GM19035 (cell line): ENCODE measurements at regions not wholly inside any gene's neighbourhood (a gene's known extent, or its start where the extent isn't known, plus 50 kb on each side); places are given as distances from the start of the nearest gene placed in this dataset.

Source experiments
- ATAC-seq: cut with Tn5 transposase; IDR thresholded peaks from one replicate; pipeline ENCODE4 v1.9.1; 2021; ENCODE audit not compliant: unreplicated experiment

GRCh38 chr2:128781166-128781565 lies 462.5 kb upstream of the HS6ST1 start:
- ATAC-seq: no peak

- no peak for ATAC-seq
These were observed 463.1 kb upstream of the HS6ST1 start for GRCh38 chr2:128781585-128782385.

GRCh38 chr2:128782411-128783192 lies 463.9 kb upstream of the HS6ST1 start:
- no peak for ATAC-seq

- no peak for ATAC-seq
These were observed 464.6 kb upstream of the HS6ST1 start for GRCh38 chr2:128783193-128783671.

GRCh38 chr2:128783896-128784295 lies 465.2 kb upstream of the HS6ST1 start:
- no peak for ATAC-seq

GRCh38 chr2:128784626-128785306 lies 466.1 kb upstream of the HS6ST1 start:
- ATAC-seq: no peak

- ATAC-seq: no peak
These were observed 467.6 kb upstream of the HS6ST1 start for GRCh38 chr2:128786316-128786715.

- no peak for ATAC-seq
These were observed 468.2 kb upstream of the HS6ST1 start for GRCh38 chr2:128786741-128787478.

- ATAC-seq: no peak
These were observed 468.9 kb upstream of the HS6ST1 start for GRCh38 chr2:128787616-128788015.

- ATAC-seq: no peak
These were observed 470.1 kb upstream of the HS6ST1 start for GRCh38 chr2:128788636-128789220.

- ATAC-seq: no peak
These were observed 470.6 kb upstream of the HS6ST1 start for GRCh38 chr2:128789221-128789620.

GRCh38 chr2:128789776-128790455 lies 471.2 kb upstream of the HS6ST1 start:
- no peak for ATAC-seq

GRCh38 chr2:128790541-128791001 lies 471.9 kb upstream of the HS6ST1 start:
- ATAC-seq: no peak

- no peak for ATAC-seq
These were observed 472.7 kb upstream of the HS6ST1 start for GRCh38 chr2:128791120-128791984.

GRCh38 chr2:128791985-128792320 lies 473.3 kb upstream of the HS6ST1 start:
- no peak for ATAC-seq

- no peak for ATAC-seq
These were observed 473.9 kb upstream of the HS6ST1 start for GRCh38 chr2:128792476-128793054.

GRCh38 chr2:128793404-128793803 lies 474.7 kb upstream of the HS6ST1 start:
- no peak for ATAC-seq

GRCh38 chr2:128794285-128794684 lies 475.6 kb upstream of the HS6ST1 start:
- ATAC-seq: no peak

GRCh38 chr2:128796321-128796720 lies 477.7 kb upstream of the HS6ST1 start:
- no peak for ATAC-seq
